Lung (tissue), 11 donors: ENCODE measurements at regions not wholly inside any gene's neighbourhood (a gene's known extent, or its start where the extent isn't known, plus 50 kb on each side); places are given as distances from the start of the nearest gene placed in this dataset.
"Not testable (repeated sequence)": the region's sequence is repeated elsewhere in the genome, so short reads cannot be mapped to it uniquely, and the experiment has no call there.

ENCODE experiments used
- ATAC-seq: fragments of 200-7000 bp; cut with Tn5 transposase; one replicate; pipeline ENCODE4 v1.9.1; 2020; ENCODE audit warnings: moderate number of reproducible peaks; ENCODE audit not compliant: insufficient read depth, low FRiP score
- DNase-seq, 3 donors: peaks; one replicate each; pipeline ENCODE4 v3.0.0-alpha.2; 2013 to 2017
- H3K27ac ChIP-seq, 2 donors: one replicate each; pipeline ENCODE4 v1.5.1; 2013; ENCODE audit warnings: mild to moderate bottlenecking in 2 of 2, moderate library complexity in 2 of 2, control low read depth in 1 of 2, inconsistent platforms in 1 of 2, low read depth in 1 of 2, low read length in 1 of 2
- H3K27me3 ChIP-seq, 3 donors: one replicate each; pipeline ENCODE4 v1.5.1; 2013; ENCODE audit warnings: low read length in 2 of 3; ENCODE audit not compliant: control insufficient read depth in 3 of 3, insufficient read depth in 3 of 3
- H3K36me3 ChIP-seq, 4 donors: one replicate each; pipeline ENCODE4 v1.5.1; 2013; ENCODE audit warnings: low read length in 4 of 4, mild to moderate bottlenecking in 1 of 4, moderate library complexity in 1 of 4; ENCODE audit not compliant: control insufficient read depth in 4 of 4, insufficient read depth in 4 of 4
- H3K4me1 ChIP-seq, 5 donors: one replicate each; pipeline ENCODE4 v1.5.1; 2013; ENCODE audit warnings: low read length in 5 of 5, mild to moderate bottlenecking in 2 of 5, moderate library complexity in 1 of 5; ENCODE audit not compliant: control insufficient read depth in 5 of 5, insufficient read depth in 5 of 5
- H3K4me3 ChIP-seq: one replicate; pipeline ENCODE4 v1.5.1; 2013; ENCODE audit warnings: mild to moderate bottlenecking, control low read depth, moderate library complexity
- H3K9ac ChIP-seq, 2 donors: one replicate each; pipeline ENCODE4 v1.5.1; 2013; ENCODE audit warnings: low read length in 2 of 2, control low read depth in 1 of 2; ENCODE audit not compliant: insufficient read depth in 1 of 2
- H3K9me3 ChIP-seq, 4 donors: one replicate each; pipeline ENCODE4 v1.5.1; 2013; ENCODE audit warnings: low read length in 3 of 4, mild to moderate bottlenecking in 1 of 4, moderate library complexity in 1 of 4; ENCODE audit not compliant: control insufficient read depth in 4 of 4, insufficient read depth in 3 of 4
- WGBS, 2 donors: extraction: QIAGEN DNeasy Blood & Tissue Kit; methylation state at CpG; one replicate each; pipeline ENCODE4 v1.1.7; 2013; 5-methylcytosine and 5-hydroxymethylcytosine counted together
- TF ChIP-seq, protein P1 (sequence below): IDR thresholded peaks from 2 replicates; pipeline ENCODE4 v1.5.1; 2012; ENCODE audit warnings: mild to moderate bottlenecking; ENCODE audit errors: control extremely low read depth, extremely low read depth
- donor health status: control.
- donor health status: control.
- donor health status: Bipolar disorder and iron deficiency.
- donor health status: healthy.
- donor health status: DM: yes; HTN: yes; CAD: no.

GRCh38 chr10:81219758-81220157, 655.2 kb upstream of the NRG3 start:
- H3K9me3 ChIP-seq: no peaks in the 10 kb centered on the region
- no peaks in the 10 kb centered on the region for H3K4me1 ChIP-seq
- H3K36me3 ChIP-seq: no peaks in the 10 kb centered on the region
- ATAC-seq (no peak), DNase-seq (no peak)
- WGBS, 2 donors: 56 to 80% methylated on average over 1 of the region's 1 CpG
- H3K9ac ChIP-seq: no peak overlapping the region
- TF ChIP-seq, protein P1, sequence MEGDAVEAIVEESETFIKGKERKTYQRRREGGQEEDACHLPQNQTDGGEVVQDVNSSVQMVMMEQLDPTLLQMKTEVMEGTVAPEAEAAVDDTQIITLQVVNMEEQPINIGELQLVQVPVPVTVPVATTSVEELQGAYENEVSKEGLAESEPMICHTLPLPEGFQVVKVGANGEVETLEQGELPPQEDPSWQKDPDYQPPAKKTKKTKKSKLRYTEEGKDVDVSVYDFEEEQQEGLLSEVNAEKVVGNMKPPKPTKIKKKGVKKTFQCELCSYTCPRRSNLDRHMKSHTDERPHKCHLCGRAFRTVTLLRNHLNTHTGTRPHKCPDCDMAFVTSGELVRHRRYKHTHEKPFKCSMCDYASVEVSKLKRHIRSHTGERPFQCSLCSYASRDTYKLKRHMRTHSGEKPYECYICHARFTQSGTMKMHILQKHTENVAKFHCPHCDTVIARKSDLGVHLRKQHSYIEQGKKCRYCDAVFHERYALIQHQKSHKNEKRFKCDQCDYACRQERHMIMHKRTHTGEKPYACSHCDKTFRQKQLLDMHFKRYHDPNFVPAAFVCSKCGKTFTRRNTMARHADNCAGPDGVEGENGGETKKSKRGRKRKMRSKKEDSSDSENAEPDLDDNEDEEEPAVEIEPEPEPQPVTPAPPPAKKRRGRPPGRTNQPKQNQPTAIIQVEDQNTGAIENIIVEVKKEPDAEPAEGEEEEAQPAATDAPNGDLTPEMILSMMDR: no peak
- H3K27ac ChIP-seq: no peak overlapping the region
- H3K27me3 ChIP-seq: no peaks in the 10 kb centered on the region
- H3K4me3 ChIP-seq: no peak overlapping the region

GRCh38 chr10:81248886-81249285, 626.1 kb upstream of the NRG3 start:
- H3K4me3 ChIP-seq: no peak overlapping the region
- H3K27ac ChIP-seq: no peak overlapping the region
- H3K9me3 ChIP-seq: no peaks in the 10 kb centered on the region
- 45 to 69% methylated on average over 3 of the region's 3 CpGs for WGBS, 2 donors
- no peaks in the 10 kb centered on the region for H3K27me3 ChIP-seq
- no peak for ATAC-seq
- TF ChIP-seq, protein P1: no peak
- no peaks in the 10 kb centered on the region for H3K36me3 ChIP-seq
- DNase-seq: no peak
- H3K4me1 ChIP-seq: no peaks in the 10 kb centered on the region
- H3K9ac ChIP-seq: no peak overlapping the region

DNA sequence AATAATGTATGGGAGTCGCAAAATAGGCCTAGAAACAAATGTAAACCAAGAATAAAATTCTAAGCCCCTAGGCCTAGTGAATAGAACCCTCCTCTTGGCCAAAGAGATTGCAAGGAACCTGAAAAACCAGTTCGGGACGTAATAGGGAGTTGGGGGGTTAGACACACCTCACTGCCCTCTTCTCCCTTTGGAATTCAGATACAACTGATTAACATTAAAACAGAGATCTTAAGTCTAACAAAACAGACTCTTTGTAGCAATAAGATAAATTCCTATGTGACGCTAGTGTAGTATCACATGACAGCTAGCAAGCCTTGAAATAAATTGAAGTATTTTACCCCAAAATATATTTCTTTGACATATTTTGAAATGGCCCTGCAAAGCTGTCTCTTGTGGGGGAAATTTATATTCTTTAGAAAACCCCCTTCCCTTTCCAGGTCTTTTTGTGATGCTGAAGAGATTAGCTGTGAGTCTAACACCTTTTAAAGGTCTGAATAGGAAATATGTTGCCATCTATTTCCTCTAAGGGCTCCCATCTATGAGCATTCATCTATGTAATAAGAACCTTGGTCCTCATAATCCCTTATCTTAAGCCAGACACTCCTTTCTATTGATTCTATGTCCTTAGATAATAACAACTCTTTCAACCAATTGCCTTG, 623.4 kb upstream of the NRG3 start:
- H3K27me3 ChIP-seq: no peaks in the 10 kb centered on the region
- H3K9ac ChIP-seq: no peak overlapping the region
- WGBS, 2 donors: 58 to 64% methylated on average over 4 of the region's 4 CpGs
- no peak overlapping the region for H3K4me3 ChIP-seq
- H3K9me3 ChIP-seq: no peaks in the 10 kb centered on the region
- DNase-seq (peak in 2 of 3 donors; percentile 23 to 56), ATAC-seq (no peak)
- TF ChIP-seq, protein P1: no peak
- H3K36me3 ChIP-seq: no peaks in the 10 kb centered on the region
- H3K4me1 ChIP-seq: no peaks in the 10 kb centered on the region
- no peak overlapping the region for H3K27ac ChIP-seq

DNA sequence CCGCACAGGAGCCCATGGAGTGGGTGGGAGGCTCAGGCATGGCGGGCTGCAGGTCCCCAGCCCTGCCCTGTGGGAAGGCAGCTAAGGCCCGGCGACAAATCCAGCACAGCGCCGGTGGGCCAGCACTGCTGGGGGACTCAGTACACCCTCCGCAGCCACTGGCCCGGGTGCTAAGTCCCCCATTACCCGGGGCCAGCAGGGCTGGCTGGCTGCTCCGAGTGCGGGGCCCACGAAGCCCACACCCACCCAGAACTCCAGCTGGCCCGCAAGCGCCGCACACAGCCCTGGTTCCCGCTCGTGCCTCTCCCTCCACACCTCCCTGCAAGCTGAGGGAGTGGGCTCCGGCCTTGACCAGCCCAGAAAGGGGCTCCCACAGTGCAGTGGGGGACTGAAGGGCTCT, 610.0 kb upstream of the NRG3 start:
- WGBS, 2 donors: 83 to 89% methylated on average over 15 to 18 of the region's 18 CpGs
- H3K9ac ChIP-seq, H3K4me1 ChIP-seq, H3K27me3 ChIP-seq, ATAC-seq, DNase-seq, H3K9me3 ChIP-seq, H3K4me3 ChIP-seq, H3K36me3 ChIP-seq, H3K27ac ChIP-seq: not testable (repeated sequence)
